ENCODE measurements at regions not wholly inside any gene's neighbourhood (a gene's known extent, or its start where the extent isn't known, plus 50 kb on each side); places are given as distances from the start of the nearest gene placed in this dataset.

- no peak for DNase-seq
Observed at GRCh38 chr14:97311411-97311810, 514.2 kb downstream of the VRK1 start.

GRCh38 chr14:97312910-97313309, 515.7 kb downstream of the VRK1 start:
- no peak for DNase-seq

- no peak for DNase-seq
Observed at GRCh38 chr14:97315790-97316189, 518.6 kb downstream of the VRK1 start.

- no peak for DNase-seq
Observed at GRCh38 chr14:97318380-97318779, 521.2 kb downstream of the VRK1 start.

- DNase-seq: no peak
Observed at GRCh38 chr14:97319691-97320090, 522.5 kb downstream of the VRK1 start.

- no peak for DNase-seq
Observed at GRCh38 chr14:97328743-97329142, 531.6 kb downstream of the VRK1 start.

- DNase-seq: no peak
Observed at GRCh38 chr14:97329701-97330100, 532.5 kb downstream of the VRK1 start.

- no peak for DNase-seq
Observed at GRCh38 chr14:97331058-97331457, 533.9 kb downstream of the VRK1 start.

GRCh38 chr14:97331526-97331925, 534.3 kb downstream of the VRK1 start:
- no peak for DNase-seq

- DNase-seq: no peak
Observed at GRCh38 chr14:97336179-97336578, 539.0 kb downstream of the VRK1 start.

GRCh38 chr14:97336816-97337215, 539.6 kb downstream of the VRK1 start:
- no peak for DNase-seq

GRCh38 chr14:97337267-97337666, 540.1 kb downstream of the VRK1 start:
- DNase-seq: no peak

- DNase-seq: no peak
Observed at GRCh38 chr14:97337670-97338069, 540.5 kb downstream of the VRK1 start.

- DNase-seq: no peak
Observed at GRCh38 chr14:97344666-97345065, 547.5 kb downstream of the VRK1 start.

- DNase-seq: no peak
Observed at GRCh38 chr14:97346675-97347074, 549.5 kb downstream of the VRK1 start.

- DNase-seq: no peak
Observed at GRCh38 chr14:97349463-97349862, 552.3 kb downstream of the VRK1 start.

GRCh38 chr14:97349946-97350345, 552.8 kb downstream of the VRK1 start:
- no peak for DNase-seq

GRCh38 chr14:97350415-97350814, 553.2 kb downstream of the VRK1 start:
- no peak for DNase-seq

- DNase-seq: no peak
Observed at GRCh38 chr14:97350894-97351731, 553.9 kb downstream of the VRK1 start.

GRCh38 chr14:97353102-97353501, 555.9 kb downstream of the VRK1 start:
- DNase-seq: no peak

GRCh38 chr14:97354119-97354722, 557.0 kb downstream of the VRK1 start:
- DNase-seq: no peak

- DNase-seq: no peak
Observed at GRCh38 chr14:97359341-97359740, 562.2 kb downstream of the VRK1 start.

GRCh38 chr14:97361181-97361580, 564.0 kb downstream of the VRK1 start:
- DNase-seq: no peak

GRCh38 chr14:97361958-97362357, 564.8 kb downstream of the VRK1 start:
- no peak for DNase-seq

GRCh38 chr14:97366400-97366799, 569.2 kb downstream of the VRK1 start:
- no peak for DNase-seq

Data from inflammatory macrophage treated with lipopolysaccharide for 4 hours (primary cell).